ENCODE measurements at regions not wholly inside any gene's neighbourhood (a gene's known extent, or its start where the extent isn't known, plus 50 kb on each side); places are given as distances from the start of the nearest gene placed in this dataset.

GRCh38 chr6:66423047-66423446, 716.0 kb upstream of the EYS start:
- TF ChIP-seq, protein P1, sequence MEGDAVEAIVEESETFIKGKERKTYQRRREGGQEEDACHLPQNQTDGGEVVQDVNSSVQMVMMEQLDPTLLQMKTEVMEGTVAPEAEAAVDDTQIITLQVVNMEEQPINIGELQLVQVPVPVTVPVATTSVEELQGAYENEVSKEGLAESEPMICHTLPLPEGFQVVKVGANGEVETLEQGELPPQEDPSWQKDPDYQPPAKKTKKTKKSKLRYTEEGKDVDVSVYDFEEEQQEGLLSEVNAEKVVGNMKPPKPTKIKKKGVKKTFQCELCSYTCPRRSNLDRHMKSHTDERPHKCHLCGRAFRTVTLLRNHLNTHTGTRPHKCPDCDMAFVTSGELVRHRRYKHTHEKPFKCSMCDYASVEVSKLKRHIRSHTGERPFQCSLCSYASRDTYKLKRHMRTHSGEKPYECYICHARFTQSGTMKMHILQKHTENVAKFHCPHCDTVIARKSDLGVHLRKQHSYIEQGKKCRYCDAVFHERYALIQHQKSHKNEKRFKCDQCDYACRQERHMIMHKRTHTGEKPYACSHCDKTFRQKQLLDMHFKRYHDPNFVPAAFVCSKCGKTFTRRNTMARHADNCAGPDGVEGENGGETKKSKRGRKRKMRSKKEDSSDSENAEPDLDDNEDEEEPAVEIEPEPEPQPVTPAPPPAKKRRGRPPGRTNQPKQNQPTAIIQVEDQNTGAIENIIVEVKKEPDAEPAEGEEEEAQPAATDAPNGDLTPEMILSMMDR (conservative IDR thresholded peaks at IDR 0.05; ENCODE audit: low read depth, low read length), result no peak
- no peak for TF ChIP-seq EZH2phosphoT487 (IDR thresholded peaks at IDR 0.05; ENCODE audit: borderline replicate concordance, low read length)
